HEK293 (cell line): ENCODE measurements at regions not wholly inside any gene's neighbourhood (a gene's known extent, or its start where the extent isn't known, plus 50 kb on each side); places are given as distances from the start of the nearest gene placed in this dataset.

Experiments
- CTCF ChIA-PET: fragments of 350-600 bp; formaldehyde crosslinking; extraction: SDS; loops from one replicate; lab custom pipeline; 2021; ENCODE audit warnings: antibody characterized with exemption; lab: Yijun Ruan, JAX
- POLR2A ChIA-PET: fragments of 300-600 bp; formaldehyde crosslinking; extraction: SDS; loops from one replicate; lab custom pipeline; 2020; ENCODE audit warnings: antibody characterized with exemption, inconsistent platforms; lab: Yijun Ruan, JAX
- H3K27ac ChIP-seq: fragments of 200-500 bp; sonication (Bioruptor generic); 2 replicates; pipeline ENCODE4 v1.5.1; 2014; ENCODE audit warnings: low read depth, low read length, control low read depth, inconsistent platforms; ENCODE audit errors: extremely low read depth
- H3K36me3 ChIP-seq, 2 experiments: fragments of 200-500 bp in 1 of 2; sonication (Bioruptor generic) in 1 of 2; 1 replicate in 1 of 2; 2 replicates in 1 of 2; pipeline ENCODE4 v1.5.1; 2014 to 2017; ENCODE audit warnings: inconsistent platforms in 2 of 2, low read length in 2 of 2; ENCODE audit not compliant: control insufficient read depth in 2 of 2, insufficient read depth in 1 of 2
- H3K4me1 ChIP-seq: fragments of 200-500 bp; sonication (Bioruptor generic); 2 replicates; pipeline ENCODE4 v1.5.1; 2014; ENCODE audit warnings: mild to moderate bottlenecking, low read length, inconsistent platforms; ENCODE audit not compliant: control insufficient read depth, insufficient read depth
- H3K4me3 ChIP-seq: 2 replicates; pipeline ENCODE4 v1.5.1; 2011; ENCODE audit warnings: low read depth, mild to moderate bottlenecking, control low read depth, low read length, moderate library complexity
- H3K9me3 ChIP-seq: fragments of 200-500 bp; sonication (Bioruptor generic); 2 replicates; pipeline ENCODE4 v1.5.1; 2014; ENCODE audit warnings: low read depth, low read length, inconsistent platforms; ENCODE audit not compliant: control insufficient read depth, insufficient read depth
- BCL11B ChIP-seq: fragments of 450-650 bp; formaldehyde crosslinking; IDR thresholded peaks from 2 replicates; pipeline ENCODE4 v1.5.1; 2016; ENCODE audit warnings: low read depth, missing biosample characterization, missing genetic modification characterization
- INSM2 ChIP-seq: fragments of 450-650 bp; formaldehyde crosslinking; IDR thresholded peaks from 2 replicates; pipeline ENCODE4 v1.5.1; 2016; ENCODE audit warnings: missing biosample characterization, missing genetic modification characterization
- KLF7 ChIP-seq: fragments of 450-650 bp; formaldehyde crosslinking; IDR thresholded peaks from 2 replicates; pipeline ENCODE4 v1.5.1; 2016; ENCODE audit warnings: missing biosample characterization, missing genetic modification characterization, borderline replicate concordance
- OVOL3 ChIP-seq: fragments of 450-650 bp; formaldehyde crosslinking; IDR thresholded peaks from 2 replicates; pipeline ENCODE4 v1.5.1; 2016; ENCODE audit warnings: missing biosample characterization, missing genetic modification characterization
- PRDM1 ChIP-seq: fragments of 450-650 bp; formaldehyde crosslinking; IDR thresholded peaks from 2 replicates; pipeline ENCODE4; 2016; ENCODE audit warnings: missing biosample characterization, missing genetic modification characterization
- TRIM28 ChIP-seq: IDR thresholded peaks from 2 replicates; pipeline ENCODE4 v1.6.1; 2011; ENCODE audit warnings: low read length, control low read depth, borderline replicate concordance
- YY1 ChIP-seq: fragments of 450-650 bp; formaldehyde crosslinking; IDR thresholded peaks from 2 replicates; pipeline ENCODE4 v1.5.1; 2018; ENCODE audit warnings: missing biosample characterization, missing genetic modification characterization
- ZFHX2 ChIP-seq: fragments of 450-650 bp; formaldehyde crosslinking; conservative IDR thresholded peaks from 2 replicates; pipeline ENCODE4 v1.5.1; 2016; ENCODE audit warnings: missing biosample characterization, missing genetic modification characterization
- ZNF112 ChIP-seq: fragments of 450-650 bp; formaldehyde crosslinking; IDR thresholded peaks from 2 replicates; pipeline ENCODE4 v1.5.0; 2017; ENCODE audit warnings: missing biosample characterization, missing genetic modification characterization
- ZNF148 ChIP-seq: fragments of 450-650 bp; formaldehyde crosslinking; IDR thresholded peaks from 2 replicates; pipeline ENCODE4 v1.5.0; 2017; ENCODE audit warnings: missing biosample characterization, missing genetic modification characterization, borderline replicate concordance
- ZNF26 ChIP-seq: fragments of 450-650 bp; formaldehyde crosslinking; IDR thresholded peaks from 2 replicates; pipeline ENCODE4 v1.5.1; 2016; ENCODE audit warnings: missing biosample characterization, missing genetic modification characterization
- ZNF350 ChIP-seq: fragments of 450-650 bp; formaldehyde crosslinking; IDR thresholded peaks from 2 replicates; pipeline ENCODE4 v1.5.0; 2017; ENCODE audit warnings: missing biosample characterization, mild to moderate bottlenecking, missing genetic modification characterization
- ZNF391 ChIP-seq: fragments of 450-650 bp; formaldehyde crosslinking; IDR thresholded peaks from 2 replicates; pipeline ENCODE4 v1.5.1; 2016; ENCODE audit warnings: low read depth, missing biosample characterization, missing genetic modification characterization, borderline replicate concordance
- ZNF394 ChIP-seq: fragments of 450-650 bp; formaldehyde crosslinking; IDR thresholded peaks from 2 replicates; pipeline ENCODE4 v1.5.1; 2016; ENCODE audit warnings: missing biosample characterization, missing genetic modification characterization, mild to moderate bottlenecking, moderate library complexity, borderline replicate concordance
- ZNF398 ChIP-seq: fragments of 450-650 bp; formaldehyde crosslinking; IDR thresholded peaks from 2 replicates; pipeline ENCODE4 v1.5.1; 2017; ENCODE audit warnings: missing biosample characterization, missing genetic modification characterization
- ZNF654 ChIP-seq: fragments of 450-650 bp; formaldehyde crosslinking; IDR thresholded peaks from 2 replicates; pipeline ENCODE4 v1.5.1; 2016; ENCODE audit warnings: low read depth, missing biosample characterization, missing genetic modification characterization
- ZNF791 ChIP-seq: fragments of 450-650 bp; formaldehyde crosslinking; IDR thresholded peaks from 2 replicates; pipeline ENCODE4 v1.5.1; 2016; ENCODE audit warnings: missing biosample characterization, missing genetic modification characterization

GRCh38 chr14:65228956-65229747, 126.8 kb upstream of the MAX start:
- TF ChIP-seq TRIM28 = no peak
- no peak for TF ChIP-seq KLF7 (tag by site-specific recombination)
- no peak for TF ChIP-seq ZNF391 (tag by site-specific recombination)
- no peak for TF ChIP-seq ZNF654 (tag by site-specific recombination)
- TF ChIP-seq ZNF26 (tag by site-specific recombination) = no peak
- TF ChIP-seq YY1 (tag by site-specific recombination) = no peak
- Histone ChIP-seq H3K4me3 (no peak overlapping the region), H3K4me1 (peaks cover 10% of the 10 kb centered on the region), H3K27ac (peak overlapping the region; percentile 76), H3K9me3 (no peaks in the 10 kb centered on the region), H3K36me3 (no peaks in the 10 kb centered on the region)
- ChIA-PET POLR2A (interaction anchor here (1.0 kb wide), 1 partner anchor 182 kb away, joined by 4 read pairs; no protein-coding TSS in a partner anchor), CTCF (interaction anchor here (1.5 kb wide), 1 partner anchor 730 kb away, joined by 3 read pairs; no protein-coding TSS in a partner anchor)

- POLR2A ChIA-PET = interaction anchor here (1.0 kb wide), 1 partner anchor 182 kb away, joined by 4 read pairs; no protein-coding TSS in a partner anchor
- TF ChIP-seq ZNF148 (no peak), ZFHX2 (tag by site-specific recombination) (peak; percentile 45; the same call in 1 of the 2 replicates)
- TF ChIP-seq, all 188 proteins: peak for 1
- peaks cover 10% of the 10 kb centered on the region for H3K4me1 ChIP-seq
- CTCF ChIA-PET = interaction anchor here (0.7 kb wide), 1 partner anchor 995 kb away, joined by 4 read pairs; no protein-coding TSS in a partner anchor
- peak overlapping the region; percentile 17; the same call in 1 of the 2 replicates for H3K4me3 ChIP-seq
- peak overlapping the region; percentile 76 for H3K27ac ChIP-seq
- no peaks in the 10 kb centered on the region for H3K36me3 ChIP-seq
- H3K9me3 ChIP-seq = no peaks in the 10 kb centered on the region
Measured at GRCh38 chr14:65229748-65230728, 127.7 kb upstream of the MAX start.

GRCh38 chr14:65231286-65231980, 129.1 kb upstream of the MAX start:
- no peak overlapping the region for H3K27ac ChIP-seq
- POLR2A ChIA-PET = no interaction called here
- H3K4me1 ChIP-seq = peaks cover 10% of the 10 kb centered on the region

More at GRCh38 chr14:65231286-65231980, 129.1 kb upstream of the MAX start:
- Histone ChIP-seq H3K36me3 (no peaks in the 10 kb centered on the region), H3K4me3 (no peak overlapping the region), H3K9me3 (no peaks in the 10 kb centered on the region)
- TF ChIP-seq ZNF398 (tag by site-specific recombination) (no peak), ZNF350 (tag by site-specific recombination) (no peak), PRDM1 (tag by site-specific recombination) (no peak), INSM2 (no peak), OVOL3 (no peak), ZNF112 (no peak), ZNF394 (tag by site-specific recombination) (no peak), BCL11B (tag by site-specific recombination) (no peak), ZNF791 (tag by site-specific recombination) (no peak)
- CTCF ChIA-PET = interaction anchor here (0.7 kb wide), 1 partner anchor 10 kb away, joined by 4 read pairs; no protein-coding TSS in a partner anchor
